HepG2 (cell line): ENCODE measurements at regions not wholly inside any gene's neighbourhood (a gene's known extent, or its start where the extent isn't known, plus 50 kb on each side); places are given as distances from the start of the nearest gene placed in this dataset.

Experiments used
- ATAC-seq: fragments of 200-7000 bp; cut with Tn5 transposase; 3 replicates; pipeline ENCODE4 v1.9.1; 2020; ENCODE audit warnings: mild to moderate bottlenecking, moderate library complexity
- BruUV-seq: library from RNA; stranded (reverse); fragments of 400-500 nt; replicated peaks from 2 replicates; lab custom pipeline; 2021; lab: Mats Ljungman, UMichigan
- CTCF ChIA-PET: fragments of 300-600 bp; formaldehyde crosslinking; extraction: SDS; loops from one replicate; lab custom pipeline; 2021; ENCODE audit warnings: low total read pairs, inconsistent platforms, low intra/inter-chr PET ratio; lab: Yijun Ruan, JAX
- POLR2A ChIA-PET: fragments of 350-600 bp; sonication (Branson Sonifier 250); formaldehyde crosslinking; loops from one replicate; lab custom pipeline; 2020; ENCODE audit warnings: antibody characterized with exemption, inconsistent platforms; lab: Yijun Ruan, JAX
- DNase-seq: peaks from one replicate; pipeline ENCODE4 v3.0.0-alpha.2; 2015; ENCODE audit warnings: low spot score
- FAIRE-seq: peaks from 3 replicates; lab custom pipeline; 2011; peaks lifted over from hg19 to GRCh38; lab: Jason Lieb, UNC
- H2AFZ ChIP-seq: one replicate; pipeline ENCODE4 v1.6.1; 2011; ENCODE audit warnings: low read length, inconsistent platforms
- H3K27ac ChIP-seq: fragments of 300-600 bp; 3 replicates; pipeline ENCODE4 v1.8.0; 2011; ENCODE audit warnings: mixed run types, mild to moderate bottlenecking, mixed read lengths, low read length, inconsistent platforms; ENCODE audit not compliant: insufficient read depth; ENCODE audit errors: extremely low read length
- H3K27me3 ChIP-seq, 2 experiments: fragments of 200-600 bp in 1 of 2; 2 replicates in 1 of 2; 3 replicates in 1 of 2; pipeline versions ENCODE4 v1.6.0 to v1.8.0; 2011; ENCODE audit warnings: low read length in 2 of 2, mild to moderate bottlenecking in 2 of 2, moderate library complexity in 2 of 2, inconsistent platforms in 1 of 2; ENCODE audit not compliant: insufficient read depth in 2 of 2, control insufficient read depth in 1 of 2
- H3K36me3 ChIP-seq, 2 experiments: fragments of 200-600 bp in 1 of 2; replicated peaks in 1 of 2; 2 replicates in 1 of 2; 3 replicates in 1 of 2; pipeline versions ENCODE4 v1.5.1 to v1.8.0; 2011; ENCODE audit warnings: low read length in 2 of 2, inconsistent platforms in 1 of 2; ENCODE audit not compliant: insufficient read depth in 2 of 2, control insufficient read depth in 1 of 2
- H3K4me1 ChIP-seq: 2 replicates; pipeline ENCODE4 v1.5.1; 2012; ENCODE audit warnings: low read length, inconsistent platforms; ENCODE audit not compliant: insufficient read depth
- H3K4me2 ChIP-seq: 2 replicates; pipeline ENCODE4 v1.6.0; 2011; ENCODE audit warnings: low read depth, low read length, inconsistent platforms
- H3K4me3 ChIP-seq, 3 experiments: fragments of 200-600 bp in 1 of 3; sonication (generic), shearing (Covaris generic) in 1 of 3; replicated peaks in 1 of 3; 2 replicates each; pipeline ENCODE4 v1.5.1; 2011 to 2016; ENCODE audit warnings: low read length in 3 of 3, inconsistent platforms in 2 of 3, low read depth in 2 of 3, mild to moderate bottlenecking in 2 of 3, control low read depth in 1 of 3, mixed read lengths in 1 of 3; ENCODE audit not compliant: insufficient read depth in 1 of 3
- H3K79me2 ChIP-seq: one replicate; pipeline ENCODE4 v1.6.1; 2011; ENCODE audit warnings: low read length, inconsistent platforms; ENCODE audit not compliant: insufficient read depth
- H3K9ac ChIP-seq: 2 replicates; pipeline ENCODE4 v1.6.0; 2011; ENCODE audit warnings: mild to moderate bottlenecking, low read depth, low read length, inconsistent platforms; ENCODE audit not compliant: insufficient read depth
- H3K9me3 ChIP-seq: 2 replicates; pipeline ENCODE4 v1.5.1; 2012; ENCODE audit warnings: mild to moderate bottlenecking, low read length
- H4K20me1 ChIP-seq: 2 replicates; pipeline ENCODE4 v1.6.0; 2011; ENCODE audit warnings: inconsistent platforms, mild to moderate bottlenecking, low read length, moderate library complexity; ENCODE audit not compliant: insufficient read depth
- ATM ChIP-seq: fragments of 450-650 bp; IDR thresholded peaks from 2 replicates; pipeline ENCODE4 v1.7.1; 2017; ENCODE audit warnings: mild to moderate bottlenecking, borderline replicate concordance
- CBFB ChIP-seq: sonication (generic); formaldehyde crosslinking; IDR thresholded peaks from 2 replicates; pipeline ENCODE4 v1.4.0; 2020; ENCODE audit warnings: missing genetic modification reagents
- DMTF1 ChIP-seq: sonication (generic); formaldehyde crosslinking; IDR thresholded peaks from 2 replicates; pipeline ENCODE4 v1.4.0; 2020; ENCODE audit warnings: mild to moderate bottlenecking, missing genetic modification reagents
- GABPA ChIP-seq, 2 experiments: IDR thresholded peaks; 2 replicates each; pipeline ENCODE4 v1.6.1; 2011 to 2016; ENCODE audit warnings: low read depth in 2 of 2, low read length in 1 of 2, missing biosample characterization in 1 of 2, missing genetic modification characterization in 1 of 2
- HNRNPLL ChIP-seq: fragments of 200-400 bp; formaldehyde crosslinking; IDR thresholded peaks from 2 replicates; pipeline ENCODE4 v1.6.1; 2017; ENCODE audit warnings: mild to moderate bottlenecking, low read depth, low read length; ENCODE audit not compliant: poor library complexity, severe bottlenecking
- MED8 ChIP-seq: sonication (generic); formaldehyde crosslinking; IDR thresholded peaks from 2 replicates; pipeline ENCODE4 v1.8.1; 2023; ENCODE audit warnings: mild to moderate bottlenecking, missing genetic modification reagents; ENCODE audit not compliant: insufficient replicate concordance
- NR0B2 ChIP-seq: sonication (generic); formaldehyde crosslinking; IDR thresholded peaks from 2 replicates; pipeline ENCODE4 v1.4.0; 2020; ENCODE audit warnings: mild to moderate bottlenecking, missing genetic modification reagents
- NR2C2 ChIP-seq: sonication (generic); formaldehyde crosslinking; IDR thresholded peaks from 2 replicates; pipeline ENCODE4 v1.4.0; 2020; ENCODE audit warnings: missing genetic modification reagents, mild to moderate bottlenecking, moderate library complexity, borderline replicate concordance
- SAP130 ChIP-seq: IDR thresholded peaks from 2 replicates; pipeline ENCODE4 v1.6.1; 2016; ENCODE audit warnings: low read depth
- SMAD3 ChIP-seq: sonication (generic); formaldehyde crosslinking; IDR thresholded peaks from 2 replicates; pipeline ENCODE4 v1.4.0; 2020; ENCODE audit warnings: missing genetic modification reagents
- ZFP37 ChIP-seq: sonication (generic); formaldehyde crosslinking; IDR thresholded peaks from 2 replicates; pipeline ENCODE4 v1.4.0; 2020; ENCODE audit warnings: missing genetic modification reagents, borderline replicate concordance
- ZMAT3 ChIP-seq: sonication (generic); formaldehyde crosslinking; conservative IDR thresholded peaks from 2 replicates; pipeline ENCODE4 v1.7.0; 2021; ENCODE audit warnings: missing genetic modification reagents
- ZNF136 ChIP-seq: sonication (generic); formaldehyde crosslinking; IDR thresholded peaks from 2 replicates; pipeline ENCODE4 v1.8.1; 2022; ENCODE audit warnings: low read depth, mild to moderate bottlenecking, moderate library complexity, missing genetic modification reagents
- ZNF563 ChIP-seq: sonication (generic); formaldehyde crosslinking; IDR thresholded peaks from 2 replicates; pipeline ENCODE4 v1.8.0; 2022; ENCODE audit warnings: mild to moderate bottlenecking, moderate library complexity, missing genetic modification reagents
- ZNF816 ChIP-seq: sonication (generic); formaldehyde crosslinking; IDR thresholded peaks from 2 replicates; pipeline ENCODE4 v1.8.0; 2022; ENCODE audit warnings: missing genetic modification reagents, mild to moderate bottlenecking, borderline replicate concordance
- WGBS: methylation state at CpG from one replicate; pipeline ENCODE4 v1.1.6; 2017; ENCODE audit warnings: low lambda C conversion rate; 5-methylcytosine and 5-hydroxymethylcytosine counted together
- in situ Hi-C: cut with HindIII; loops from 2 replicates; pipeline ENCODE4 v1.10.0; 2017; ENCODE audit warnings: low pct_unique_long_range_greater_than_20kb; ENCODE audit not compliant: extremely low pct_ligation_motif_present
- intact Hi-C: fragments of 100-400 bp; cut with micrococcal nuclease; formaldehyde crosslinking; loops from one replicate; pipeline ENCODE4 v1.10.0; 2022; ENCODE audit not compliant: unreplicated experiment
- small RNA-seq, 3 experiments: library from RNA; depleted of rRNA; stranded (forward); fragments of <200 nt; gene quantifications; one replicate each; pipeline ENCODE3, GENCODE V24; 2012; ENCODE audit warnings: low read depth in 2 of 3, low replicate concordance in 1 of 3; ENCODE audit not compliant: insufficient read length in 3 of 3, insufficient read depth in 2 of 3

- ChIA-PET CTCF (no interaction called here), POLR2A (no interaction called here)
- Histone ChIP-seq H3K4me1 (no peaks in the 10 kb centered on the region), H3K9me3 (no peaks in the 10 kb centered on the region), H3K79me2 (no peaks in the 10 kb centered on the region), H4K20me1 (no peaks in the 10 kb centered on the region), H3K27me3 (peaks cover 0 to 38% of the 10 kb centered on the region in 2 experiments; a peak in 3 of 5 replicates), H3K4me2 (no peak overlapping the region), H3K36me3 (no peaks in the 10 kb centered on the region), H3K4me3 (no peak overlapping the region), H3K9ac (no peak overlapping the region), H2AFZ (no peak overlapping the region), H3K27ac (no peak overlapping the region)
- intact Hi-C loops, result no loop called here
- FAIRE-seq (no peak), ATAC-seq (no peak), DNase-seq (no peak)
- 28% methylated on average over 8 of the region's 8 CpGs for WGBS
- no peak for TF ChIP-seq ZNF136 (CRISPR knock-in tag)
- TF ChIP-seq ZMAT3 (CRISPR knock-in tag), result no peak
- TF ChIP-seq ATM, result no peak
- TF ChIP-seq SMAD3 (CRISPR knock-in tag), result no peak
- no peak for TF ChIP-seq CBFB (CRISPR knock-in tag)
- TF ChIP-seq ZNF563 (CRISPR knock-in tag), result no peak
- TF ChIP-seq GABPA (IDR thresholded peaks at IDR 0.05; ENCODE audit: low read depth, low read length), result no peak
- no peak for TF ChIP-seq GABPA (CRISPR knock-in tag; IDR thresholded peaks at IDR 0.05; ENCODE audit: low read depth)
- no peak for TF ChIP-seq SAP130 (CRISPR knock-in tag)
- TF ChIP-seq ZNF816, result no peak
- no peak for TF ChIP-seq MED8
- TF ChIP-seq NR2C2 (CRISPR knock-in tag), result no peak
- TF ChIP-seq NR0B2 (CRISPR knock-in tag), result no peak
- no peak for TF ChIP-seq DMTF1 (CRISPR knock-in tag)
- TF ChIP-seq HNRNPLL, result no peak
- TF ChIP-seq ZFP37 (CRISPR knock-in tag), result no peak
- BruUV-seq, result no TSS peak
- in situ Hi-C loops, result no loop called here
Observed at GRCh38 chr21:32975811-32976431, 49.8 kb upstream of the OLIG2 start.

Small RNA genes lying in the stretch of these regions (small RNA-seq; reads per million reads assigned to genes)
- 0 reads per million in 3 experiments for gene RF00156
